Mucosa of rectum (tissue), 2 donors: ENCODE measurements at regions not wholly inside any gene's neighbourhood (a gene's known extent, or its start where the extent isn't known, plus 50 kb on each side); places are given as distances from the start of the nearest gene placed in this dataset.
"Not testable (repeated sequence)": the region's sequence is repeated elsewhere in the genome, so short reads cannot be mapped to it uniquely, and the experiment has no call there.

Experiments used
- H3K27ac ChIP-seq, 2 donors: one replicate each; pipeline ENCODE4 v1.7.0; 2013; ENCODE audit warnings: inconsistent platforms in 2 of 2, low read depth in 2 of 2, low read length in 2 of 2
- H3K27me3 ChIP-seq, 2 donors: one replicate each; pipeline ENCODE4 v1.7.0; 2013; ENCODE audit warnings: low read length in 2 of 2; ENCODE audit not compliant: control insufficient read depth in 2 of 2, insufficient read depth in 2 of 2
- H3K36me3 ChIP-seq, 2 donors: one replicate each; pipeline ENCODE4 v1.7.0; 2013; ENCODE audit warnings: low read length in 2 of 2; ENCODE audit not compliant: control insufficient read depth in 2 of 2, insufficient read depth in 2 of 2
- H3K4me1 ChIP-seq, 2 donors: one replicate each; pipeline ENCODE4 v1.7.0; 2013; ENCODE audit warnings: low read length in 2 of 2, mild to moderate bottlenecking in 1 of 2; ENCODE audit not compliant: control insufficient read depth in 2 of 2, insufficient read depth in 2 of 2
- H3K4me3 ChIP-seq, 2 donors: one replicate each; pipeline ENCODE4 v1.7.0; 2013; ENCODE audit warnings: low read length in 2 of 2
- H3K9ac ChIP-seq, 2 donors: one replicate each; pipeline ENCODE4 v1.7.0; 2013; ENCODE audit warnings: low read length in 2 of 2, low read depth in 1 of 2, mild to moderate bottlenecking in 1 of 2
- H3K9me3 ChIP-seq, 2 donors: one replicate each; pipeline ENCODE4 v1.7.0; 2013; ENCODE audit warnings: low read length in 2 of 2; ENCODE audit not compliant: control insufficient read depth in 2 of 2
- donor health status: healthy.
- donor health status: Normal muscosa, but diverticular disease.

DNA sequence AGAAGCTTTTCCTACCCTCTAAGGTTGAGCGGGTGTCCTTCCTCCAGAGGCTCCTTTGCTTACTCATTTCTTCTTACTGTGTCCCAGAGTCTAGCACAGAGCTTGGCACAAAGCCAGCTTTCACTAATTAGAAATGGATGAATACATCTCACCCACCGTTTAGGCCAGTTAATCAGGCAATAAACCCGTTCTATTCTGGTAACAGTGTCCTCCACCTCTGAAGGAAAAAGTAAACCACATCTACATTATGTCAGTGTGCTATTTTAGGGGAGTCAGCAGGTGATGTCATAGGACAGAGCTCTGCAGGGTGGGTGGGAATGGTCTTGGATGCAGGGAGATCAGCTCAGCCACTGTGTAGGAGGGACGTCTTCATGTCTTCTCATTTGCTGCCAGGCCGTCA lies 109.2 kb downstream of the OSTF1 start:
- Histone ChIP-seq H3K4me3 (no peak overlapping the region), H3K27me3 (no peaks in the 10 kb centered on the region), H3K36me3 (no peaks in the 10 kb centered on the region), H3K27ac (no peak overlapping the region), H3K4me1 (no peaks in the 10 kb centered on the region), H3K9ac (no peak overlapping the region), H3K9me3 (no peaks in the 10 kb centered on the region)

GRCh38 chr9:75198436-75198835 lies 110.1 kb downstream of the OSTF1 start:
- H3K9me3 ChIP-seq: no peaks in the 10 kb centered on the region
- H3K36me3 ChIP-seq: no peaks in the 10 kb centered on the region
- H3K4me1 ChIP-seq: no peaks in the 10 kb centered on the region
- no peaks in the 10 kb centered on the region for H3K27me3 ChIP-seq
- no peak overlapping the region for H3K4me3 ChIP-seq
- no peak overlapping the region for H3K27ac ChIP-seq
- H3K9ac ChIP-seq: no peak overlapping the region

DNA sequence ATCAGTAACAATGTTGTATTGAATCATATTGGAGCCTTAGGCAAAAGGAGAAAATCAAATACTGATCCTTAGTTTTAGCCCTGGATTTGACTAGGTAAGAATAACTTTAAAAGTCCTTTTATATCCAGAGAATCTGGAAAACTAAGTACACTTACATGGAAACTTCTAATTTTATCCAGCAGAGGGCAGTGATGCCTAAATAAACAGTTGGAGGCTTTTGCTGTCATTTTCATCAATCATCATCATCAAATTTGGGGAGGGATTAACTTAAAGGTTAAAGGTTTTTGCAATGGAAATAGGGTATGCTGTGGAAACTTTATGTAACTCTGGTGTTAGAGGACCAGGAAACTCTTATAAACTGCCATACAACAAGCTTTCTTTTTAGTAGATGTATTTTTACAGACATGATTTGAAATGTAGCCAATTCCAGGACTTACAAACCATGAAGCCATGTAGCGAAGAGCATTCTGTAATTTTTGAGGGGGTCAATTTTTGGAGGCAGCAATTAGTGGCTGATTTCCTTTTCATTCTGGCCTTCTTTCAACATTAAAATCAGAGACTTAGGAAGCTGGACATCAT lies 112.7 kb downstream of the OSTF1 start:
- no peaks in the 10 kb centered on the region for H3K4me1 ChIP-seq
- no peaks in the 10 kb centered on the region for H3K36me3 ChIP-seq
- no peak overlapping the region for H3K4me3 ChIP-seq
- no peak overlapping the region for H3K27ac ChIP-seq
- no peaks in the 10 kb centered on the region for H3K9me3 ChIP-seq
- no peaks in the 10 kb centered on the region for H3K27me3 ChIP-seq
- no peak overlapping the region for H3K9ac ChIP-seq

- H3K4me1 ChIP-seq: no peaks in the 10 kb centered on the region
- H3K4me3 ChIP-seq: no peak overlapping the region
- H3K36me3 ChIP-seq: no peaks in the 10 kb centered on the region
- no peak overlapping the region for H3K9ac ChIP-seq
- H3K27ac ChIP-seq: no peak overlapping the region
- H3K27me3 ChIP-seq: no peaks in the 10 kb centered on the region
- H3K9me3 ChIP-seq: no peaks in the 10 kb centered on the region
Observed at GRCh38 chr9:75201480-75202209, 113.3 kb downstream of the OSTF1 start.

GRCh38 chr9:75207997-75208396 lies 119.7 kb downstream of the OSTF1 start:
- not testable (repeated sequence) for H3K27ac ChIP-seq, H3K4me3 ChIP-seq, H3K9me3 ChIP-seq, H3K4me1 ChIP-seq, H3K27me3 ChIP-seq, H3K9ac ChIP-seq, H3K36me3 ChIP-seq

DNA sequence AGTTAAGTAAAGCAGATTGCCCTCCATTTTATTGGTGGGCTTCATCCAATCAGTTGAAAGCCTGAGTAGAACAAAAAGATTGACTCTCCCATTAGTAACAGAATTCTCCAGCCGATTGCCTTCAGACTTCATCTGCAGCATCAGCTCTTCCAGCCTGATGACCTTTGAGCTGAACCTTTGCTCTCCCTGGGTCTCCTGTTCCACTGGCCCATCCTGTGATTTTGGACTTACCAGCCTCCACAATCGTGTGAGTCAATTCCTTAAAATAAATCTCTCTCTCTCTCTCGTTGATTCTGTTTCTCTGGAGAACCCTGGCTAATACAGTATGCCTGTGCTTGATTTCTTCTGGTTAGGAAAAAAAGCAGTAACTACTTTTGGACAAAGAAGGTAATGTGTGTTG lies 121.9 kb downstream of the OSTF1 start:
- H3K9me3 ChIP-seq: no peaks in the 10 kb centered on the region
- no peak overlapping the region for H3K9ac ChIP-seq
- no peaks in the 10 kb centered on the region for H3K27me3 ChIP-seq
- H3K4me3 ChIP-seq: no peak overlapping the region
- no peak overlapping the region for H3K27ac ChIP-seq
- H3K36me3 ChIP-seq: no peaks in the 10 kb centered on the region
- H3K4me1 ChIP-seq: no peaks in the 10 kb centered on the region

GRCh38 chr9:75213765-75214164 lies 125.5 kb downstream of the OSTF1 start:
- Histone ChIP-seq H3K27ac (no peak overlapping the region), H3K9me3 (no peaks in the 10 kb centered on the region), H3K27me3 (no peaks in the 10 kb centered on the region)

GRCh38 chr9:75226403-75227139 lies 138.3 kb downstream of the OSTF1 start:
- no peaks in the 10 kb centered on the region for H3K27me3 ChIP-seq
- H3K27ac ChIP-seq: no peak overlapping the region
- peaks cover 0 to 2% of the 10 kb centered on the region in 2 donors for H3K9me3 ChIP-seq
- H3K9ac ChIP-seq: no peak overlapping the region
- no peaks in the 10 kb centered on the region for H3K36me3 ChIP-seq
- H3K4me1 ChIP-seq: peaks cover 17 to 29% of the 10 kb centered on the region in 2 donors
- peak overlapping the region in 1 of 2 donors; percentile 16 for H3K4me3 ChIP-seq

More at GRCh38 chr9:75213765-75214164, 125.5 kb downstream of the OSTF1 start:
- Histone ChIP-seq H3K4me3 (no peak overlapping the region), H3K4me1 (no peaks in the 10 kb centered on the region), H3K36me3 (no peaks in the 10 kb centered on the region), H3K9ac (no peak overlapping the region)

GRCh38 chr9:75228893-75229292 lies 140.6 kb downstream of the OSTF1 start:
- no peaks in the 10 kb centered on the region for H3K27me3 ChIP-seq
- H3K4me1 ChIP-seq: peaks cover 17 to 34% of the 10 kb centered on the region in 2 donors
- peak overlapping the region; percentile 85 for H3K27ac ChIP-seq

More at GRCh38 chr9:75228893-75229292, 140.6 kb downstream of the OSTF1 start:
- no peak overlapping the region for H3K4me3 ChIP-seq
- H3K36me3 ChIP-seq: no peaks in the 10 kb centered on the region
- H3K9me3 ChIP-seq: peaks cover 0 to 2% of the 10 kb centered on the region in 2 donors
- peak overlapping the region in 1 of 2 donors; percentile 40 for H3K9ac ChIP-seq
